Subcutaneous abdominal adipose tissue (tissue), 5 donors: ENCODE measurements at regions not wholly inside any gene's neighbourhood (a gene's known extent, or its start where the extent isn't known, plus 50 kb on each side); places are given as distances from the start of the nearest gene placed in this dataset.

Experiments
- H3K27ac ChIP-seq: one replicate; pipeline ENCODE4 v1.7.0; 2013; ENCODE audit warnings: low read depth, mild to moderate bottlenecking, inconsistent platforms, low read length, moderate library complexity
- H3K27me3 ChIP-seq, 5 donors: one replicate each; pipeline ENCODE4 v1.7.0; 2013; ENCODE audit warnings: low read length in 5 of 5, inconsistent platforms in 1 of 5; ENCODE audit not compliant: control insufficient read depth in 5 of 5, insufficient read depth in 4 of 5
- H3K36me3 ChIP-seq, 5 donors: one replicate each; pipeline ENCODE4 v1.7.0; 2013; ENCODE audit warnings: low read length in 5 of 5; ENCODE audit not compliant: control insufficient read depth in 5 of 5, insufficient read depth in 5 of 5
- H3K4me1 ChIP-seq, 5 donors: one replicate each; pipeline ENCODE4 v1.7.0; 2013; ENCODE audit warnings: low read length in 5 of 5, mild to moderate bottlenecking in 3 of 5, moderate library complexity in 1 of 5; ENCODE audit not compliant: control insufficient read depth in 5 of 5, insufficient read depth in 5 of 5
- H3K4me3 ChIP-seq, 5 donors: one replicate each; pipeline ENCODE4 v1.7.0; 2013; ENCODE audit warnings: low read length in 5 of 5, low read depth in 1 of 5
- H3K9ac ChIP-seq, 5 donors: one replicate each; pipeline ENCODE4 v1.7.0; 2013; ENCODE audit warnings: low read length in 5 of 5, mild to moderate bottlenecking in 4 of 5, moderate library complexity in 3 of 5
- H3K9me3 ChIP-seq, 5 donors: one replicate each; pipeline ENCODE4 v1.7.0; 2013; ENCODE audit warnings: low read length in 5 of 5; ENCODE audit not compliant: control insufficient read depth in 5 of 5
- donor health status: healthy.
- donor health status: healthy.
- donor health status: healthy.
- donor health status: healthy.
- donor health status: healthy.

- Histone ChIP-seq H3K4me1 (peaks cover 0 to 15% (median 4%) of the 10 kb centered on the region in 5 donors), H3K4me3 (no peak overlapping the region), H3K27ac (no peak overlapping the region), H3K9me3 (no peaks in the 10 kb centered on the region), H3K27me3 (peaks cover 0 to 5% (median 0%) of the 10 kb centered on the region in 5 donors), H3K9ac (no peak overlapping the region), H3K36me3 (no peaks in the 10 kb centered on the region)
Measured at GRCh38 chr10:92789067-92789466, 59.3 kb upstream of the EXOC6 start.

- Histone ChIP-seq H3K27ac (no peak overlapping the region), H3K9me3 (no peaks in the 10 kb centered on the region), H3K27me3 (peaks cover 0 to 5% (median 0%) of the 10 kb centered on the region in 5 donors), H3K4me3 (no peak overlapping the region), H3K4me1 (peaks cover 0 to 14% (median 4%) of the 10 kb centered on the region in 5 donors), H3K36me3 (no peaks in the 10 kb centered on the region), H3K9ac (no peak overlapping the region)
Measured at GRCh38 chr10:92789786-92790185, 58.5 kb upstream of the EXOC6 start.

- peaks cover 0 to 8% (median 4%) of the 10 kb centered on the region in 5 donors for H3K4me1 ChIP-seq
- H3K9me3 ChIP-seq = no peaks in the 10 kb centered on the region
- no peak overlapping the region for H3K4me3 ChIP-seq
- no peak overlapping the region for H3K9ac ChIP-seq
- no peak overlapping the region for H3K27ac ChIP-seq
- H3K27me3 ChIP-seq = peaks cover 0 to 5% (median 0%) of the 10 kb centered on the region in 5 donors
- no peaks in the 10 kb centered on the region for H3K36me3 ChIP-seq
Measured at GRCh38 chr10:92790440-92790839, 57.9 kb upstream of the EXOC6 start.

- H3K27me3 ChIP-seq = no peaks in the 10 kb centered on the region
- H3K9me3 ChIP-seq = no peaks in the 10 kb centered on the region
- H3K36me3 ChIP-seq = no peaks in the 10 kb centered on the region
- H3K27ac ChIP-seq = no peak overlapping the region
- no peak overlapping the region for H3K9ac ChIP-seq
- H3K4me1 ChIP-seq = peaks cover 0 to 5% (median 4%) of the 10 kb centered on the region in 5 donors
- H3K4me3 ChIP-seq = no peak overlapping the region
Measured at GRCh38 chr10:92792661-92793060, 55.7 kb upstream of the EXOC6 start.
